Esophagus muscularis mucosa (tissue), 4 donors: ENCODE measurements at regions not wholly inside any gene's neighbourhood (a gene's known extent, or its start where the extent isn't known, plus 50 kb on each side); places are given as distances from the start of the nearest gene placed in this dataset.

Source experiments
- DNase-seq: peaks from one replicate; pipeline ENCODE4 v3.0.0-alpha.2; 2017; ENCODE audit errors: extremely low spot score
- H3K27ac ChIP-seq, 4 donors: fragments of 200-600 bp; sonication (generic); replicated peaks in 1 of 4; 1 replicate in 3 of 4; 2 replicates in 1 of 4; pipeline ENCODE4 v1.5.1; 2016 to 2019; ENCODE audit warnings: mild to moderate bottlenecking in 1 of 4
- H3K27me3 ChIP-seq, 4 donors: fragments of 200-600 bp; sonication (generic); one replicate each; pipeline versions ENCODE4 v1.5.1 to v1.6.0; 2016 to 2019
- H3K36me3 ChIP-seq, 4 donors: fragments of 200-600 bp; sonication (generic); one replicate each; pipeline ENCODE4 v1.5.1; 2016 to 2019
- H3K4me1 ChIP-seq, 4 donors: fragments of 200-600 bp; sonication (generic); one replicate each; pipeline ENCODE4 v1.5.1; 2016 to 2019
- H3K4me3 ChIP-seq, 4 donors: fragments of 200-600 bp; sonication (generic); 1 replicate in 2 of 4; 2 replicates in 2 of 4; pipeline ENCODE4 v1.5.1; 2016 to 2019; ENCODE audit warnings: mild to moderate bottlenecking in 4 of 4, moderate library complexity in 1 of 4
- H3K9me3 ChIP-seq, 4 donors: fragments of 200-600 bp; sonication (generic); 1 replicate in 3 of 4; 2 replicates in 1 of 4; pipeline ENCODE4 v1.5.1; 2016 to 2019
- EP300 ChIP-seq: sonication (generic); formaldehyde crosslinking; IDR thresholded peaks from one replicate; pipeline ENCODE4 v1.6.1; 2017; ENCODE audit warnings: antibody characterized with exemption
- POLR2A ChIP-seq: fragments of 450-650 bp; IDR thresholded peaks from one replicate; pipeline ENCODE4 v1.6.1; 2017; ENCODE audit warnings: antibody characterized with exemption, moderate library complexity, mild to moderate bottlenecking, low read depth
- POLR2AphosphoS5 ChIP-seq, 2 donors: sonication (generic); formaldehyde crosslinking; IDR thresholded peaks; one replicate each; pipeline ENCODE4 v1.6.1; 2017; ENCODE audit warnings: antibody characterized with exemption in 2 of 2
- WGBS: methylation state at CpG from one replicate; pipeline ENCODE4 v1.1.5; 2018; 5-methylcytosine and 5-hydroxymethylcytosine counted together
- intact Hi-C: fragments of 100-400 bp; cut with DNase I; formaldehyde crosslinking; loops from one replicate; pipeline ENCODE4 v1.15.1; 2023
- TF ChIP-seq, protein P1 (sequence below), 3 experiments: fragments of 200-600 bp in 2 of 3; fragments of 450-650 bp in 1 of 3; sonication (generic) in 2 of 3; IDR thresholded peaks; one replicate each; pipeline ENCODE4 v1.5.1; 2017 to 2019; ENCODE audit warnings: antibody characterized with exemption in 3 of 3, mild to moderate bottlenecking in 2 of 3, moderate library complexity in 1 of 3

DNA sequence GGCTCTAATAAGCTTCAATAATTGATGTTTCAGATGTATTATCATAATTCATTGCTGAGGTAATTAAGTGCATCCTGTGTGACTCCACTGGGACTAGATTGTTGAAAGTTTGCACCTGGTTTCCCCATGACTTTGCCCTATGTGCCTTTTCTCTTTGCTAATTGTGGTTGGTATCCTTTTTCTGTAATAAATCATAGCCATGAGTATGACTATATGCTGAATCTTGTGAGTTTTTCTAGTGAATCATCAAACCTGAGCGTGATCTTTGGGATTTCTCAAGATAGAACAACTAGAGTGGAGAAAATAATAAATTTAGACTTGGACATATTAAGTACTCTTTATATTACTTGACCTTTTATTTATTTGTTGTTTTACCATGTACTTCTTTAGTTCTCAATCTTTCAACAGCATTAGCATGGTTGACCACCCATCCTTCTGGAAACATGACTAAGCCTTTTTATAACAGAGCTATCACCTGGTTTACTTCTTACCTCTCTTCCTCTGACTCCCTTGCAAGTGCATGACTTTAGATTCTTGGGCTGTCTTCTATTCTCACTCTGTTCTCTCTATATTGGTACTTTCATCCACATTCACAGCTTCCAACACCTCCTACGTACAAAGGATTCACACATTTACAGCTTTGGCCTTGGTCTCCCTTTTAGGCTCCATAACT lies 239.6 kb upstream of the TAS2R1 start:
- H3K4me3 ChIP-seq: no peak overlapping the region
- H3K4me1 ChIP-seq: no peaks in the 10 kb centered on the region
- TF ChIP-seq, protein P1, sequence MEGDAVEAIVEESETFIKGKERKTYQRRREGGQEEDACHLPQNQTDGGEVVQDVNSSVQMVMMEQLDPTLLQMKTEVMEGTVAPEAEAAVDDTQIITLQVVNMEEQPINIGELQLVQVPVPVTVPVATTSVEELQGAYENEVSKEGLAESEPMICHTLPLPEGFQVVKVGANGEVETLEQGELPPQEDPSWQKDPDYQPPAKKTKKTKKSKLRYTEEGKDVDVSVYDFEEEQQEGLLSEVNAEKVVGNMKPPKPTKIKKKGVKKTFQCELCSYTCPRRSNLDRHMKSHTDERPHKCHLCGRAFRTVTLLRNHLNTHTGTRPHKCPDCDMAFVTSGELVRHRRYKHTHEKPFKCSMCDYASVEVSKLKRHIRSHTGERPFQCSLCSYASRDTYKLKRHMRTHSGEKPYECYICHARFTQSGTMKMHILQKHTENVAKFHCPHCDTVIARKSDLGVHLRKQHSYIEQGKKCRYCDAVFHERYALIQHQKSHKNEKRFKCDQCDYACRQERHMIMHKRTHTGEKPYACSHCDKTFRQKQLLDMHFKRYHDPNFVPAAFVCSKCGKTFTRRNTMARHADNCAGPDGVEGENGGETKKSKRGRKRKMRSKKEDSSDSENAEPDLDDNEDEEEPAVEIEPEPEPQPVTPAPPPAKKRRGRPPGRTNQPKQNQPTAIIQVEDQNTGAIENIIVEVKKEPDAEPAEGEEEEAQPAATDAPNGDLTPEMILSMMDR (IDR thresholded peaks at IDR 0.05): no peak
- no peak for TF ChIP-seq POLR2A
- no peaks in the 10 kb centered on the region for H3K27me3 ChIP-seq
- no peak overlapping the region for H3K27ac ChIP-seq
- 79% methylated on average over 2 of the region's 2 CpGs for WGBS
- intact Hi-C loops: no loop called here
- peaks cover 0 to 30% (median 9%) of the 10 kb centered on the region in 4 donors for H3K9me3 ChIP-seq
- no peaks in the 10 kb centered on the region for H3K36me3 ChIP-seq
- peak; percentile 60 for DNase-seq

GRCh38 chr5:9865574-9865973 lies 235.4 kb upstream of the TAS2R1 start:
- TF ChIP-seq POLR2AphosphoS5 (IDR thresholded peaks at IDR 0.05) (no peak), EP300 (no peak), POLR2A (no peak)
- TF ChIP-seq, protein P1 (IDR thresholded peaks at IDR 0.05): no peak
- intact Hi-C loops: no loop called here

DNA sequence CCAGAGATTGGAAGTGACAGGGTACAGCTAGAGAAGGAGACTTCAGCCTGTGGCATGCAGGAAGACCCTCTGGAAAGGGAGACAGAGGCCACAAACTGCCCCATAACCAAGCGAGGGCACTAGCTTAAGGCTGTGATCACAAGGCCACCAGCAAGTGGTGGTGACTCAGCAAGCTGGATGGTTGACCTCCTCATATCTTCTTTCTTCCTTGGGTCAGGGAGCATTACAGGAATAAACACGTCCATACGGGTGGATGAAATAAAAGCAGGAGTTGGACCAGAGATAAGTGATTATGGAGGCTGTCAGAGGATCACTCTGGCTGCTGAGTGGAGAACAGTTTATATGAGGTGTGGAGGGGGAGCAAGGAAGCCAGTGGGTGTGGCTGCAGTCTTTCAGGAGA lies 234.6 kb upstream of the TAS2R1 start:
- no peaks in the 10 kb centered on the region for H3K4me1 ChIP-seq
- H3K27ac ChIP-seq: no peak overlapping the region
- H3K36me3 ChIP-seq: no peaks in the 10 kb centered on the region
- 83% methylated on average over 3 of the region's 3 CpGs for WGBS
- H3K27me3 ChIP-seq: peaks cover 0 to 3% (median 0%) of the 10 kb centered on the region in 4 donors
- peaks cover 0 to 40% (median 12%) of the 10 kb centered on the region in 4 donors for H3K9me3 ChIP-seq
- H3K4me3 ChIP-seq: no peak overlapping the region
- TF ChIP-seq EP300 (no peak), POLR2AphosphoS5 (IDR thresholded peaks at IDR 0.05) (no peak), POLR2A (no peak)
- TF ChIP-seq, protein P1 (IDR thresholded peaks at IDR 0.05): no peak
- DNase-seq: peak; percentile 66
- intact Hi-C loops: no loop called here

More at GRCh38 chr5:9865574-9865973, 235.4 kb upstream of the TAS2R1 start:
- H3K4me3 ChIP-seq: no peak overlapping the region
- H3K4me1 ChIP-seq: no peaks in the 10 kb centered on the region
- H3K27me3 ChIP-seq: peaks cover 0 to 3% (median 0%) of the 10 kb centered on the region in 4 donors
- no peak overlapping the region for H3K27ac ChIP-seq
- DNase-seq: no peak
- no peaks in the 10 kb centered on the region for H3K36me3 ChIP-seq
- WGBS: 91% methylated on average over 1 of the region's 1 CpG
- peaks cover 0 to 40% (median 12%) of the 10 kb centered on the region in 4 donors for H3K9me3 ChIP-seq

GRCh38 chr5:9863486-9863885 lies 233.3 kb upstream of the TAS2R1 start:
- H3K27me3 ChIP-seq: peaks cover 0 to 3% (median 0%) of the 10 kb centered on the region in 4 donors
- H3K9me3 ChIP-seq: peaks cover 0 to 40% (median 12%) of the 10 kb centered on the region in 4 donors
- TF ChIP-seq, protein P1 (IDR thresholded peaks at IDR 0.05): no peak
- TF ChIP-seq POLR2A (no peak), EP300 (no peak), POLR2AphosphoS5 (IDR thresholded peaks at IDR 0.05) (no peak)
- intact Hi-C loops: no loop called here
- H3K4me1 ChIP-seq: no peaks in the 10 kb centered on the region
- DNase-seq: peak; percentile 55
- no peaks in the 10 kb centered on the region for H3K36me3 ChIP-seq
- 84% methylated on average over 6 of the region's 6 CpGs for WGBS
- no peak overlapping the region for H3K27ac ChIP-seq
- H3K4me3 ChIP-seq: no peak overlapping the region
